Mesothelial cell of epicardium (in vitro differentiated cells): ENCODE measurements at regions not wholly inside any gene's neighbourhood (a gene's known extent, or its start where the extent isn't known, plus 50 kb on each side); places are given as distances from the start of the nearest gene placed in this dataset.

ENCODE experiments used
- DNase-seq, 2 experiments: peaks; one replicate each; pipeline ENCODE4 v3.0.0; 2021; ENCODE audit warnings: low spot score in 2 of 2; ENCODE audit not compliant: unreplicated experiment in 2 of 2
- H3K27ac Mint-ChIP-seq: 2 replicates; pipeline ENCODE4 v1.8.0; 2021; ENCODE audit warnings: mixed read lengths
- H3K27me3 Mint-ChIP-seq: 2 replicates; pipeline ENCODE4 v1.8.0; 2021; ENCODE audit warnings: low read depth, mixed read lengths
- H3K36me3 Mint-ChIP-seq: 2 replicates; pipeline ENCODE4 v1.8.0; 2021; ENCODE audit warnings: mixed read lengths
- H3K4me1 Mint-ChIP-seq: 2 replicates; pipeline ENCODE4 v1.8.0; 2021; ENCODE audit warnings: mixed read lengths
- H3K4me3 Mint-ChIP-seq: 2 replicates; pipeline ENCODE4 v1.8.0; 2021; ENCODE audit warnings: mild to moderate bottlenecking, moderate library complexity, mixed read lengths
- H3K9me3 Mint-ChIP-seq: 2 replicates; pipeline ENCODE4 v1.8.0; 2021; ENCODE audit warnings: mixed read lengths
- CTCF ChIP-seq: fragments of 200-600 bp; sonication (generic); IDR thresholded peaks from one replicate; pipeline ENCODE4 v1.5.0; 2021; ENCODE audit warnings: antibody characterized with exemption; ENCODE audit not compliant: unreplicated experiment

GRCh38 chr5:108481355-108481931 is 99.5 kb upstream of the FBXL17 start:
- no peaks in the 10 kb centered on the region for H3K27me3 Mint-ChIP-seq
- DNase-seq: no peak
- no peaks in the 10 kb centered on the region for H3K9me3 Mint-ChIP-seq

GRCh38 chr5:108472237-108472636 is 90.3 kb upstream of the FBXL17 start:
- Mint-ChIP-seq H3K27ac (no peak overlapping the region), H3K36me3 (no peaks in the 10 kb centered on the region), H3K27me3 (peaks cover 5% of the 10 kb centered on the region), H3K9me3 (peaks cover 15% of the 10 kb centered on the region), H3K4me1 (no peaks in the 10 kb centered on the region), H3K4me3 (no peak overlapping the region)
- DNase-seq: no peak
- TF ChIP-seq CTCF: no peak

More at GRCh38 chr5:108481355-108481931, 99.5 kb upstream of the FBXL17 start:
- Mint-ChIP-seq H3K4me3 (no peak overlapping the region), H3K27ac (no peak overlapping the region), H3K36me3 (no peaks in the 10 kb centered on the region), H3K4me1 (peaks cover 4% of the 10 kb centered on the region)
- TF ChIP-seq CTCF: peak; percentile 42

GRCh38 chr5:108467563-108467962 is 85.7 kb upstream of the FBXL17 start:
- no peaks in the 10 kb centered on the region for H3K9me3 Mint-ChIP-seq
- no peaks in the 10 kb centered on the region for H3K4me1 Mint-ChIP-seq
- no peak for TF ChIP-seq CTCF
- no peak overlapping the region for H3K4me3 Mint-ChIP-seq
- DNase-seq: no peak
- H3K36me3 Mint-ChIP-seq: no peaks in the 10 kb centered on the region
- H3K27me3 Mint-ChIP-seq: peaks cover 21% of the 10 kb centered on the region
- H3K27ac Mint-ChIP-seq: no peak overlapping the region

GRCh38 chr5:108461628-108462367 is 79.9 kb upstream of the FBXL17 start:
- no peak for DNase-seq
- TF ChIP-seq CTCF: no peak
- H3K27ac Mint-ChIP-seq: no peak overlapping the region

GRCh38 chr5:108459769-108460168 is 77.9 kb upstream of the FBXL17 start:
- Mint-ChIP-seq H3K27me3 (peaks cover 23% of the 10 kb centered on the region), H3K4me3 (no peak overlapping the region)

More at GRCh38 chr5:108461628-108462367, 79.9 kb upstream of the FBXL17 start:
- Mint-ChIP-seq H3K27me3 (peaks cover 30% of the 10 kb centered on the region), H3K4me1 (peaks cover 12% of the 10 kb centered on the region), H3K36me3 (no peaks in the 10 kb centered on the region), H3K9me3 (peaks cover 5% of the 10 kb centered on the region), H3K4me3 (no peak overlapping the region)

More at GRCh38 chr5:108459769-108460168, 77.9 kb upstream of the FBXL17 start:
- no peak for TF ChIP-seq CTCF
- Mint-ChIP-seq H3K9me3 (peaks cover 24% of the 10 kb centered on the region), H3K36me3 (peaks cover 1% of the 10 kb centered on the region), H3K4me1 (peaks cover 12% of the 10 kb centered on the region), H3K27ac (no peak overlapping the region)
- DNase-seq: no peak
